ENCODE measurements at regions not wholly inside any gene's neighbourhood (a gene's known extent, or its start where the extent isn't known, plus 50 kb on each side); places are given as distances from the start of the nearest gene placed in this dataset.
"Not testable (repeated sequence)": the region's sequence is repeated elsewhere in the genome, so short reads cannot be mapped to it uniquely, and the experiment has no call there.

DNA sequence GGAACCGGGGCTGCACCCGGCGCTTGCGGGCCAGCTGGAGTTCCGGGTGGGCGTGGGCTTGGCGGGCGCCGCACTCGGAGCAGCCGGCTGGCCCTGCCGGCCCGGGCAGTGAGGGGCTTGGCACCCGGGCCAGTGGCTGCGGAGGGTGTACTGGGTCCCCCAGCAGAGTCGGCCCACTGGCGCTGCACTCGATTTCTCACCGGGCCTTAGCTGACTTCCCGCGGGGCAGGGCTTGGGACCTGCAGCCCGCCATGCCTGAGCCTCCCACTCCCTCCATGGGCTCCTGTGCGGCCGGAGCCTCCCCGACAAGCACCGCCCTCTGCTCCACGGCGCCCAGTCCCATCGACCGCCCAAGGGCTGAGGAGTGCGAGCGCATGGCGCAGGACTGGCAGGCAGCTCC, 100.6 kb downstream of the SCN11A start:
- TF ChIP-seq, protein P1, sequence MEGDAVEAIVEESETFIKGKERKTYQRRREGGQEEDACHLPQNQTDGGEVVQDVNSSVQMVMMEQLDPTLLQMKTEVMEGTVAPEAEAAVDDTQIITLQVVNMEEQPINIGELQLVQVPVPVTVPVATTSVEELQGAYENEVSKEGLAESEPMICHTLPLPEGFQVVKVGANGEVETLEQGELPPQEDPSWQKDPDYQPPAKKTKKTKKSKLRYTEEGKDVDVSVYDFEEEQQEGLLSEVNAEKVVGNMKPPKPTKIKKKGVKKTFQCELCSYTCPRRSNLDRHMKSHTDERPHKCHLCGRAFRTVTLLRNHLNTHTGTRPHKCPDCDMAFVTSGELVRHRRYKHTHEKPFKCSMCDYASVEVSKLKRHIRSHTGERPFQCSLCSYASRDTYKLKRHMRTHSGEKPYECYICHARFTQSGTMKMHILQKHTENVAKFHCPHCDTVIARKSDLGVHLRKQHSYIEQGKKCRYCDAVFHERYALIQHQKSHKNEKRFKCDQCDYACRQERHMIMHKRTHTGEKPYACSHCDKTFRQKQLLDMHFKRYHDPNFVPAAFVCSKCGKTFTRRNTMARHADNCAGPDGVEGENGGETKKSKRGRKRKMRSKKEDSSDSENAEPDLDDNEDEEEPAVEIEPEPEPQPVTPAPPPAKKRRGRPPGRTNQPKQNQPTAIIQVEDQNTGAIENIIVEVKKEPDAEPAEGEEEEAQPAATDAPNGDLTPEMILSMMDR (IDR thresholded peaks at IDR 0.05; ENCODE audit: insufficient read depth, low read length), result not testable (repeated sequence)
- not testable (repeated sequence) for TF ChIP-seq SPI1 (IDR thresholded peaks at IDR 0.05; ENCODE audit: borderline replicate concordance, low read depth)
- TF ChIP-seq, protein P2, sequence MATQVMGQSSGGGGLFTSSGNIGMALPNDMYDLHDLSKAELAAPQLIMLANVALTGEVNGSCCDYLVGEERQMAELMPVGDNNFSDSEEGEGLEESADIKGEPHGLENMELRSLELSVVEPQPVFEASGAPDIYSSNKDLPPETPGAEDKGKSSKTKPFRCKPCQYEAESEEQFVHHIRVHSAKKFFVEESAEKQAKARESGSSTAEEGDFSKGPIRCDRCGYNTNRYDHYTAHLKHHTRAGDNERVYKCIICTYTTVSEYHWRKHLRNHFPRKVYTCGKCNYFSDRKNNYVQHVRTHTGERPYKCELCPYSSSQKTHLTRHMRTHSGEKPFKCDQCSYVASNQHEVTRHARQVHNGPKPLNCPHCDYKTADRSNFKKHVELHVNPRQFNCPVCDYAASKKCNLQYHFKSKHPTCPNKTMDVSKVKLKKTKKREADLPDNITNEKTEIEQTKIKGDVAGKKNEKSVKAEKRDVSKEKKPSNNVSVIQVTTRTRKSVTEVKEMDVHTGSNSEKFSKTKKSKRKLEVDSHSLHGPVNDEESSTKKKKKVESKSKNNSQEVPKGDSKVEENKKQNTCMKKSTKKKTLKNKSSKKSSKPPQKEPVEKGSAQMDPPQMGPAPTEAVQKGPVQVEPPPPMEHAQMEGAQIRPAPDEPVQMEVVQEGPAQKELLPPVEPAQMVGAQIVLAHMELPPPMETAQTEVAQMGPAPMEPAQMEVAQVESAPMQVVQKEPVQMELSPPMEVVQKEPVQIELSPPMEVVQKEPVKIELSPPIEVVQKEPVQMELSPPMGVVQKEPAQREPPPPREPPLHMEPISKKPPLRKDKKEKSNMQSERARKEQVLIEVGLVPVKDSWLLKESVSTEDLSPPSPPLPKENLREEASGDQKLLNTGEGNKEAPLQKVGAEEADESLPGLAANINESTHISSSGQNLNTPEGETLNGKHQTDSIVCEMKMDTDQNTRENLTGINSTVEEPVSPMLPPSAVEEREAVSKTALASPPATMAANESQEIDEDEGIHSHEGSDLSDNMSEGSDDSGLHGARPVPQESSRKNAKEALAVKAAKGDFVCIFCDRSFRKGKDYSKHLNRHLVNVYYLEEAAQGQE (IDR thresholded peaks at IDR 0.05; ENCODE audit: insufficient replicate concordance, low read depth), result not testable (repeated sequence)
